H1 (cell line): ENCODE measurements at regions not wholly inside any gene's neighbourhood (a gene's known extent, or its start where the extent isn't known, plus 50 kb on each side); places are given as distances from the start of the nearest gene placed in this dataset.

ENCODE experiments used
- CTCF ChIA-PET: fragments of 300-600 bp; sonication (Branson Sonifier 250); formaldehyde crosslinking; loops from one replicate; lab custom pipeline; 2021; ENCODE audit not compliant: partially characterized antibody; lab: Charles Lee
- POLR2A ChIA-PET: fragments of 300-600 bp; sonication (Branson Sonifier 250); formaldehyde crosslinking; loops from one replicate; lab custom pipeline; 2021; ENCODE audit warnings: inconsistent platforms; ENCODE audit not compliant: partially characterized antibody; lab: Charles Lee
- DNase-seq, 2 experiments: peaks; one replicate each; pipeline versions ENCODE4 v3.0.0 to v3.0.0-alpha.2; 2010 to 2022; ENCODE audit warnings: low spot score in 2 of 2, low read depth in 1 of 2, mixed read lengths in 1 of 2
- FAIRE-seq: peaks from 2 replicates; lab custom pipeline; 2011; peaks lifted over from hg19 to GRCh38; lab: Jason Lieb, UNC
- H2AFZ ChIP-seq: 2 replicates; pipeline ENCODE4 v1.8.1; 2012; ENCODE audit warnings: low read length, inconsistent platforms
- H2AK5ac ChIP-seq: 2 replicates; pipeline ENCODE4 v1.6.1; 2013; ENCODE audit warnings: low read depth, low read length
- H2BK120ac ChIP-seq: replicated peaks from 2 replicates; pipeline ENCODE3; 2013; ENCODE audit warnings: low read depth, low read length, inconsistent platforms
- H2BK12ac ChIP-seq: 2 replicates; pipeline ENCODE4 v1.6.1; 2013; ENCODE audit warnings: low read depth, low read length
- H2BK15ac ChIP-seq: 2 replicates; pipeline ENCODE4 v1.6.1; 2013; ENCODE audit warnings: low read length
- H2BK20ac ChIP-seq: 2 replicates; pipeline ENCODE4 v1.6.1; 2013; ENCODE audit warnings: low read length
- H2BK5ac ChIP-seq: 2 replicates; pipeline ENCODE4 v1.6.1; 2013; ENCODE audit warnings: low read depth, low read length
- H3K14ac ChIP-seq: 2 replicates; pipeline ENCODE4 v1.6.1; 2013; ENCODE audit warnings: inconsistent platforms; ENCODE audit not compliant: insufficient read length
- H3K18ac ChIP-seq: 2 replicates; pipeline ENCODE4 v1.6.1; 2013; ENCODE audit warnings: low read length; ENCODE audit errors: extremely low read depth
- H3K23ac ChIP-seq: 2 replicates; pipeline ENCODE4 v1.6.1; 2013; ENCODE audit warnings: inconsistent platforms; ENCODE audit not compliant: insufficient read length
- H3K23me2 ChIP-seq: 2 replicates; pipeline ENCODE4 v1.6.1; 2013; ENCODE audit warnings: low read depth, low read length
- H3K27ac ChIP-seq: 2 replicates; pipeline ENCODE4 v1.6.1; 2011; ENCODE audit warnings: low read depth, low read length, inconsistent platforms
- H3K27me3 ChIP-seq, 4 experiments: replicated peaks in 1 of 4; 1 replicate in 1 of 4; 2 replicates in 3 of 4; pipeline versions ENCODE4 v1.6.1 to v1.8.1; 2011 to 2013; ENCODE audit warnings: low read length in 3 of 4, mild to moderate bottlenecking in 3 of 4, inconsistent platforms in 2 of 4, mixed read lengths in 2 of 4, moderate library complexity in 1 of 4; ENCODE audit not compliant: control insufficient read depth in 3 of 4, insufficient read depth in 3 of 4; ENCODE audit errors: extremely low read depth in 1 of 4
- H3K36me3 ChIP-seq, 4 experiments: 2 replicates each; pipeline versions ENCODE4 v1.6.1 to v1.8.1; 2011 to 2013; ENCODE audit warnings: mild to moderate bottlenecking in 4 of 4, low read length in 3 of 4, moderate library complexity in 2 of 4, control low read depth in 1 of 4, inconsistent platforms in 1 of 4; ENCODE audit not compliant: insufficient read depth in 4 of 4, control insufficient read depth in 2 of 4
- H3K4ac ChIP-seq: replicated peaks from 2 replicates; pipeline ENCODE3; 2013; ENCODE audit warnings: low read length, low read depth, mixed read lengths, inconsistent platforms; ENCODE audit not compliant: insufficient read length
- H3K4me1 ChIP-seq, 4 experiments: replicated peaks in 1 of 4; 1 replicate in 1 of 4; 2 replicates in 3 of 4; pipeline versions ENCODE4 v1.6.1 to v1.8.1; 2011 to 2013; ENCODE audit warnings: low read length in 3 of 4, inconsistent platforms in 2 of 4, mixed read lengths in 1 of 4; ENCODE audit not compliant: insufficient read depth in 4 of 4, control insufficient read depth in 3 of 4
- H3K4me2 ChIP-seq, 2 experiments: 2 replicates each; pipeline versions ENCODE4 v1.6.1 to v1.8.1; 2011 to 2013; ENCODE audit warnings: low read depth in 2 of 2, low read length in 2 of 2, control low read depth in 1 of 2, inconsistent platforms in 1 of 2, mild to moderate bottlenecking in 1 of 2; ENCODE audit not compliant: insufficient read depth in 1 of 2
- H3K4me3 ChIP-seq, 4 experiments: fragments of 200-600, 300-600 bp in 1 of 4; sonication (generic), shearing (Covaris generic), sonication (Bioruptor Twin) in 1 of 4; 2 replicates each; pipeline versions ENCODE4 v1.5.1 to v1.8.1; 2011 to 2016; ENCODE audit warnings: low read length in 4 of 4, low read depth in 3 of 4, control low read depth in 2 of 4, inconsistent platforms in 2 of 4, mild to moderate bottlenecking in 2 of 4, mixed read lengths in 1 of 4, moderate library complexity in 1 of 4; ENCODE audit not compliant: insufficient read depth in 2 of 4; ENCODE audit errors: extremely low read depth in 1 of 4
- H3K56ac ChIP-seq: replicated peaks from 2 replicates; pipeline ENCODE3; 2013; ENCODE audit warnings: low read depth, mild to moderate bottlenecking, mixed read lengths, low read length, inconsistent platforms; ENCODE audit not compliant: insufficient read length
- H3K79me1 ChIP-seq: 2 replicates; pipeline ENCODE4 v1.6.1; 2013; ENCODE audit warnings: low read depth, low read length, control low read depth
- H3K79me2 ChIP-seq, 2 experiments: 2 replicates each; pipeline versions ENCODE4 v1.6.1 to v1.8.1; 2012 to 2013; ENCODE audit warnings: low read length in 2 of 2, mild to moderate bottlenecking in 2 of 2, inconsistent platforms in 1 of 2; ENCODE audit not compliant: insufficient read depth in 2 of 2, control insufficient read depth in 1 of 2
- H3K9ac ChIP-seq, 4 experiments: replicated peaks in 1 of 4; 1 replicate in 1 of 4; 2 replicates in 3 of 4; pipeline versions ENCODE4 v1.6.1 to v1.8.1; 2011 to 2013; ENCODE audit warnings: low read depth in 3 of 4, low read length in 3 of 4, control low read depth in 2 of 4, mild to moderate bottlenecking in 2 of 4, moderate library complexity in 2 of 4, inconsistent platforms in 1 of 4; ENCODE audit errors: extremely low read depth in 1 of 4
- H3K9me3 ChIP-seq, 2 experiments: 2 replicates each; pipeline versions ENCODE4 v1.6.1 to v1.8.1; 2012 to 2013; ENCODE audit warnings: mild to moderate bottlenecking in 2 of 2, moderate library complexity in 2 of 2, control low read depth in 1 of 2, inconsistent platforms in 1 of 2, low read depth in 1 of 2, low read length in 1 of 2, mixed read lengths in 1 of 2; ENCODE audit not compliant: insufficient read depth in 2 of 2
- H4K20me1 ChIP-seq, 2 experiments: replicated peaks in 1 of 2; 2 replicates each; pipeline versions ENCODE3 to v1.8.1; 2011 to 2013; ENCODE audit warnings: inconsistent platforms in 2 of 2, low read length in 2 of 2, mild to moderate bottlenecking in 1 of 2; ENCODE audit not compliant: insufficient read depth in 2 of 2, control insufficient read depth in 1 of 2
- H4K5ac ChIP-seq: 2 replicates; pipeline ENCODE4 v1.6.1; 2013; ENCODE audit warnings: low read length, low read depth, mixed read lengths, inconsistent platforms; ENCODE audit not compliant: insufficient read length
- H4K8ac ChIP-seq: 2 replicates; pipeline ENCODE4 v1.8.0; 2013; ENCODE audit warnings: mild to moderate bottlenecking, moderate library complexity, low read length, inconsistent platforms; ENCODE audit not compliant: insufficient read depth; ENCODE audit errors: extremely low read depth
- H4K91ac ChIP-seq: replicated peaks from 2 replicates; pipeline ENCODE3; 2013; ENCODE audit warnings: low read length, mixed read lengths, inconsistent platforms; ENCODE audit not compliant: insufficient read length
- BCL11A ChIP-seq, 2 experiments: IDR thresholded peaks; one replicate each; pipeline ENCODE4 v1.6.1; 2011; ENCODE audit warnings: low read depth in 2 of 2, low read length in 2 of 2, mild to moderate bottlenecking in 2 of 2
- CHD1 ChIP-seq: IDR thresholded peaks from 2 replicates; pipeline ENCODE4 v1.6.1; 2012; ENCODE audit warnings: low read depth, low read length, improper control_type of control experiment
- CREB1 ChIP-seq: IDR thresholded peaks from 2 replicates; pipeline ENCODE4 v1.6.1; 2012; ENCODE audit warnings: inconsistent platforms
- FOSL1 ChIP-seq: IDR thresholded peaks from 2 replicates; pipeline ENCODE4 v1.6.1; 2011; ENCODE audit warnings: mild to moderate bottlenecking, low read depth, low read length, moderate library complexity; ENCODE audit not compliant: insufficient read depth
- MAX ChIP-seq: IDR thresholded peaks from 2 replicates; pipeline ENCODE4 v1.6.1; 2012; ENCODE audit warnings: inconsistent platforms
- POLR2AphosphoS5 ChIP-seq: IDR thresholded peaks from 2 replicates; pipeline ENCODE4 v1.6.1; 2011; ENCODE audit warnings: low read depth, low read length
- SIRT6 ChIP-seq: IDR thresholded peaks from one replicate; pipeline ENCODE4 v1.7.1; 2012; ENCODE audit warnings: low read length, inconsistent platforms
- SRF ChIP-seq: IDR thresholded peaks from 2 replicates; pipeline ENCODE4 v1.6.1; 2011; ENCODE audit warnings: mild to moderate bottlenecking, low read depth, low read length, moderate library complexity
- SUZ12 ChIP-seq: fragments of 200-600 bp; sonication (generic); IDR thresholded peaks from 2 replicates; pipeline ENCODE4 v1.6.1; 2012; ENCODE audit warnings: mild to moderate bottlenecking, inconsistent platforms, low read length, moderate library complexity, mixed read lengths
- TBP ChIP-seq: IDR thresholded peaks from 2 replicates; pipeline ENCODE4 v1.6.1; 2011; ENCODE audit warnings: low read depth, low read length, improper control_type of control experiment

GRCh38 chr5:68440245-68440644 is 224.7 kb downstream of the PIK3R1 start (continued):
- no peak for TF ChIP-seq CHD1
- no peak for TF ChIP-seq SUZ12
- TF ChIP-seq, all 59 proteins: peak for 0

- Histone ChIP-seq H3K4me2 (no peak overlapping the region), H2BK5ac (no peak overlapping the region), H2BK12ac (no peak overlapping the region), H3K9me3 (no peaks in the 10 kb centered on the region), H3K56ac (no peak overlapping the region), H4K20me1 (no peaks in the 10 kb centered on the region), H2AK5ac (no peak overlapping the region), H3K14ac (no peak overlapping the region), H4K5ac (no peak overlapping the region), H4K91ac (no peak overlapping the region), H3K4me1 (no peaks in the 10 kb centered on the region), H3K9ac (no peak overlapping the region), H2BK20ac (no peak overlapping the region), H3K27ac (no peak overlapping the region), H3K27me3 (no peaks in the 10 kb centered on the region), H2AFZ (no peak overlapping the region), H3K79me2 (no peaks in the 10 kb centered on the region), H4K8ac (no peak overlapping the region), H3K4ac (no peak overlapping the region), H3K23ac (no peak overlapping the region), H2BK15ac (no peak overlapping the region), H3K18ac (no peak overlapping the region), H3K79me1 (no peaks in the 10 kb centered on the region), H3K36me3 (no peaks in the 10 kb centered on the region), H3K23me2 (no peaks in the 10 kb centered on the region; the same call in 1 of the 2 replicates), H3K4me3 (no peak overlapping the region), H2BK120ac (no peak overlapping the region)
- TF ChIP-seq SRF (no peak), TBP (no peak), POLR2AphosphoS5 (no peak), MAX (no peak), CREB1 (no peak), CHD1 (no peak), FOSL1 (no peak), SIRT6 (no peak), BCL11A (IDR thresholded peaks at IDR 0.05; ENCODE audit: low read depth in 2 of 2, low read length in 2 of 2) (no peak)
- ChIA-PET POLR2A (no interaction called here), CTCF (interaction anchor here (1.3 kb wide), 1 partner anchor 20 kb away, joined by 4 read pairs; no protein-coding TSS in a partner anchor)
- DNase-seq, result no peak
- FAIRE-seq, result no peak
These were observed 225.1 kb downstream of the PIK3R1 start for GRCh38 chr5:68440651-68441050.
